ENCODE measurements at regions not wholly inside any gene's neighbourhood (a gene's known extent, or its start where the extent isn't known, plus 50 kb on each side); places are given as distances from the start of the nearest gene placed in this dataset.
"Not testable (repeated sequence)": the region's sequence is repeated elsewhere in the genome, so short reads cannot be mapped to it uniquely, and the experiment has no call there.

- DNase-seq: not testable (repeated sequence)
These were observed 153.8 kb upstream of the PDCD2 start for GRCh38 chr6:170738263-170738662.

GRCh38 chr6:170736339-170736738, 151.9 kb upstream of the PDCD2 start:
- DNase-seq: not testable (repeated sequence)

- peak; percentile 17 for DNase-seq
These were observed 132.6 kb upstream of the PDCD2 start for GRCh38 chr6:170717082-170717481.

- DNase-seq: not testable (repeated sequence)
These were observed 128.3 kb upstream of the PDCD2 start for GRCh38 chr6:170712702-170713101.

GRCh38 chr6:170700178-170700577, 115.7 kb upstream of the PDCD2 start:
- not testable (repeated sequence) for DNase-seq

Measured in CD4-positive, alpha-beta T cell treated with Interleukin-15 for 1 hour (primary cell).